WERI-Rb-1 (cell line): ENCODE measurements at regions not wholly inside any gene's neighbourhood (a gene's known extent, or its start where the extent isn't known, plus 50 kb on each side); places are given as distances from the start of the nearest gene placed in this dataset.
"Not testable (repeated sequence)": the region's sequence is repeated elsewhere in the genome, so short reads cannot be mapped to it uniquely, and the experiment has no call there.

Experiments
- DNase-seq: peaks from one replicate; pipeline ENCODE4 v3.0.0-alpha.2; 2020
- H3K27ac ChIP-seq: fragments of 250-450 bp; sonication (Bioruptor Pico); 2 replicates; pipeline ENCODE4 v1.5.1; 2020; ENCODE audit warnings: mild to moderate bottlenecking, moderate library complexity
- H3K27me3 ChIP-seq: fragments of 250-450 bp; sonication (Bioruptor Pico); 2 replicates; pipeline ENCODE4 v1.5.1; 2021; ENCODE audit warnings: mild to moderate bottlenecking, low read depth, moderate library complexity; ENCODE audit not compliant: insufficient read depth, severe bottlenecking
- H3K36me3 ChIP-seq: fragments of 250-450 bp; sonication (Bioruptor Pico); 2 replicates; pipeline ENCODE4 v1.5.1; 2020; ENCODE audit warnings: mild to moderate bottlenecking, moderate library complexity
- H3K4me3 ChIP-seq: 2 replicates; pipeline ENCODE4 v1.5.1; 2011; ENCODE audit warnings: low read depth, mild to moderate bottlenecking, control low read depth, low read length
- H3K9me3 ChIP-seq: fragments of 250-450 bp; sonication (Bioruptor Pico); 2 replicates; pipeline ENCODE4 v1.5.1; 2021; ENCODE audit warnings: mild to moderate bottlenecking, moderate library complexity; ENCODE audit not compliant: severe bottlenecking
- CTCF ChIP-seq: IDR thresholded peaks from 2 replicates; pipeline ENCODE4 v1.5.1; 2011; ENCODE audit warnings: low read depth, mild to moderate bottlenecking, control low read depth, inconsistent platforms, low read length

DNA sequence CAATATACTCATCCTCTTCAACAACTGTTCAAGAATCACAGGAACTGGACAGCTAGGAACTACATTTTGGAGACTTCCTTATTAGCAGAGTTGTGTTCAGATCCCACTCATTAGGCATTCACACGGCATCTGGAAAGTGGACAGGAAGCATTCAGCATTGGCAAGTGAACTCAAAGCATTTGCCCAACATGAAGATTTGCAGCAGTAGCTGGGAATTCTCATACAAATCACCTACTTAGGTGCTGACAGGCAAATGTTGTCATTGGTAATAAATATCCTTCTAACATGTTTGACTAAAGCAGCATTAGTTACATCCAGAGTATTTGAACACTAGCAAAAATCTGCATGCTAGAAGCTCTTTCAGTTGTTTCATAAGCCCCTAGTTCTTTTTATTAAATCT, 350.8 kb downstream of the PTH2R start:
- Histone ChIP-seq H3K4me3 (no peak overlapping the region), H3K27me3 (no peaks in the 10 kb centered on the region), H3K27ac (no peak overlapping the region), H3K9me3 (no peaks in the 10 kb centered on the region), H3K36me3 (no peaks in the 10 kb centered on the region)
- no peak for TF ChIP-seq CTCF
- no peak for DNase-seq

DNA sequence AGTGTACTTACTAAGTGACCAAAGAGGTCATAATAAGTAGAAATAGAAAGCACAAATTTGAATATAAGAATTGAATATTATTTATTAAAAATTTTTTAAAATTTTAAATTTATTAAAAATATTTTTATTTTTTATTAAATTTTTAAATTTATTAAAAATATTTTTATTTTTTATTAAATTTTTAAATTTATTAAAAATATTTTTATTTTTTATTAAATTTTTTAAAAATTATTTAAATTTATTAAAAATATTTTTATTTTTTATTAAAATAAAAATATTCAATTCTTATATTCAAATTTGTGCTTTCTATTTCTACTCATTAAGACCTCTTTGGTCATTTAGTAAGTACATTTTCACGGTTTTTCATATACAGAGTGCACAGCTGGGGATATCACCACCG, 366.5 kb downstream of the PTH2R start:
- not testable (repeated sequence) for DNase-seq, H3K9me3 ChIP-seq, H3K27ac ChIP-seq, H3K4me3 ChIP-seq, H3K36me3 ChIP-seq, H3K27me3 ChIP-seq

GRCh38 chr2:208781166-208781565, 374.6 kb downstream of the PTH2R start:
- Histone ChIP-seq H3K27ac (no peak overlapping the region), H3K4me3 (no peak overlapping the region), H3K27me3 (no peaks in the 10 kb centered on the region), H3K36me3 (no peaks in the 10 kb centered on the region), H3K9me3 (no peaks in the 10 kb centered on the region)
- DNase-seq, result no peak
- TF ChIP-seq CTCF, result no peak

DNA sequence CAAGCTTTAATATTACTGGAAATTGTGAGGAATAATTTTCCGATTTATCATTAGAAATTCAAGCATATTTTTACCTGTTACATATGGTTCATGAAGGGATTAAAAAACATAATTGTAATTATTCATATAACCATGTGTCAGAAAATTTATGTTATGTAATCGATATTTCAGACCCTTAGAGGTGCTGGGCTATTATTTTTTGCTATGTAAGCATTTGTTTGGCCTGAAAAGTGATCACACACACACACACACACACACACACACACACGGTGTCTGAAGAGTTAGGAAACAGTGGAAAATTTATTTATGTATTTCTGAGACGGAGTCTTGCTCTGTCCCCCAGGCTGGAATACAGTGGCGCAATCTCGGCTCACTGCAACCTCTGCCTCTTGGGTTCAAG, 375.5 kb downstream of the PTH2R start:
- TF ChIP-seq CTCF, result no peak
- Histone ChIP-seq H3K9me3 (no peaks in the 10 kb centered on the region), H3K36me3 (no peaks in the 10 kb centered on the region), H3K4me3 (no peak overlapping the region), H3K27ac (no peak overlapping the region), H3K27me3 (no peaks in the 10 kb centered on the region)
- DNase-seq, result no peak

- H3K27me3 ChIP-seq, result no peaks in the 10 kb centered on the region
- no peak for DNase-seq
- peak; percentile 53 for TF ChIP-seq CTCF
Measured at GRCh38 chr2:208783184-208783583, 376.6 kb downstream of the PTH2R start.

GRCh38 chr2:208784774-208785173, 378.2 kb downstream of the PTH2R start:
- H3K27ac ChIP-seq, H3K36me3 ChIP-seq, H3K4me3 ChIP-seq, H3K27me3 ChIP-seq, DNase-seq, H3K9me3 ChIP-seq: not testable (repeated sequence)

More at GRCh38 chr2:208783184-208783583, 376.6 kb downstream of the PTH2R start:
- Histone ChIP-seq H3K9me3 (no peaks in the 10 kb centered on the region), H3K36me3 (no peaks in the 10 kb centered on the region), H3K27ac (no peak overlapping the region), H3K4me3 (no peak overlapping the region)

DNA sequence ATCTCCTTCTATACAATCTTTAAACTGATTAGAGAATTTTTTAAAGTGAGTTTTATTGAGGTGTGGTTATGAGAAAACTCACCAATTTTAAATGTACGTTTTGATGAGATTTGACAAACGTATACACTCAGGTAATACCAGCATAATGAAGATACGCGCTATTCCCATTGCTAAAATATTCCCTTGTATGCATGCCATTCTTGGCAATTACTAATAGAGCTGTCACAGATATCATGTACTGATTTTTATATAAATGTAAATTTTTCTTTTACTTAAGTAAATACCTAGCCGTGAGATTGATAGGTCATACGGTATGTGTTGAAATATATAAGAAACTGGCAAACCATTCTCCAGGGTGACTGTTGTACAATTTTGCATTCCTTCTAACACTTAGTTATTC, 384.7 kb downstream of the PTH2R start:
- no peak for DNase-seq
- H3K27ac ChIP-seq, result no peak overlapping the region
- H3K4me3 ChIP-seq, result no peak overlapping the region
- H3K27me3 ChIP-seq, result no peaks in the 10 kb centered on the region
- no peaks in the 10 kb centered on the region for H3K9me3 ChIP-seq
- no peak for TF ChIP-seq CTCF
- H3K36me3 ChIP-seq, result no peaks in the 10 kb centered on the region
